Hematopoietic multipotent progenitor cell treated with erythropoietin and hydrocortisone succinate and interleukin-3 and kit ligand, for 17 days (in vitro differentiated cells): ENCODE measurements at regions not wholly inside any gene's neighbourhood (a gene's known extent, or its start where the extent isn't known, plus 50 kb on each side); places are given as distances from the start of the nearest gene placed in this dataset.

ENCODE experiments used
- DNase-seq: peaks from one replicate; pipeline ENCODE4 v3.0.0-alpha.2; 2015; ENCODE audit warnings: low spot score

- DNase-seq, result no peak
Observed at GRCh38 chr2:192347542-192347941, 152.8 kb upstream of the TMEFF2 start.

- no peak for DNase-seq
Observed at GRCh38 chr2:192345287-192345686, 150.6 kb upstream of the TMEFF2 start.

DNA sequence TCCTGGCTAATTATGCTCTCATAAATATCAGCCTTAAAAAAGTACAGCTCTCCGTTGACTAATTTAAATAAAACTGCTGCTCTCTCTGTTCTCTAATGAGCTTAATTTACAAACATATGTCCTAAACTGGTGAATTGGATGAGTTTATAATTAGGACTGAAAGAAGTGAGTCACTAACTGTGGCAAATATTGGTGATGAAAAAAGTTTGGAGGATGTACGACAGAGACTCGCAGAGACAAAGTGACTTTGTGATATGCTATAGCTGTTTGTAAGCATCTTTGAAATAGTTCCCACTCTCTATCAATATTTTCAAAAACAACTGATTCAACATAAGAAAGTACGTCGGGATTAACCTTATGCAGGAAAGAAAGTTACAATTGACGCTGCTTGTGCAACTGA lies 138.9 kb upstream of the TMEFF2 start:
- DNase-seq, result no peak

- no peak for DNase-seq
Observed at GRCh38 chr2:192328297-192328696, 133.6 kb upstream of the TMEFF2 start.

GRCh38 chr2:192327576-192327975 lies 132.8 kb upstream of the TMEFF2 start:
- no peak for DNase-seq

DNA sequence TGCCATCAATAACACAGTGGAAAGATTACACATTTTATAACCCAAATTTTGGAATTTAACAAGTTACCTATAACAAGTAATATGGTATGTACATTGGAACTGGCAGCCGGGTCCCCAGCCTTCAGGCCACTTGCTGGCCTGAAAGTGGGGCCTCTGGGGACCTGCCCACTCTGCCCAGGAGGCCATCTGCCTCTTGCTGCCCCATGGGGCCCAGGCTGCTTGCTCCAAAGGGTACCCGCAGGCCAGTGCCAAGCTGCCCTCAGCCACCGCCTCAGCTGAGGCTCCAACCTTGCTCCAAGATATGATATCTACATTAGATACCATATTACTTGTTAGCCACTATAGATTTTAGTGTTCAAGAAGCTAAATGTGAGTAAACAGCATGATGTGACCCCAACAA lies 120.8 kb upstream of the TMEFF2 start:
- no peak for DNase-seq

GRCh38 chr2:192314800-192315481 lies 120.2 kb upstream of the TMEFF2 start:
- no peak for DNase-seq

DNA sequence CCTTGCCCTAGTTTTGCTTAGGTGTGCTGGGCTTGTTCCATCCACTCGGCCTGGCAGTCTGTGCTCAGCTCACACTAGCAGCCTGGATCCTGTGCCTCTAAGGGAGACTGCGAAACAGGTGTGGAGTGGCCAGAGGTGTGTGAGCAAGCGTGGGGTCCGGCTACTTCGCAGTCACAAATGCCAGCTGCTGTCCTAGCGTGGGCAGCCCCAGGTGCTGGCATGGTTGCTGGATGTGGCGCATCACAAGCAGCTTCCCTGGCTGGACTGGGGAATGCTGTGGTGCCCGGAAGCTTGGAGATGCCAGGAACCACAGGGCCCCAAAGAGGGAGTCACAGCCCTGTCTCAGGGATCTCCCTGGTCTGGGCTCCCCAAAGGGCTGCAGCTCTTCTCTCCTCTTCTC lies 119.0 kb upstream of the TMEFF2 start:
- no peak for DNase-seq

- DNase-seq, result no peak
Observed at GRCh38 chr2:192311701-192312460, 117.1 kb upstream of the TMEFF2 start.

GRCh38 chr2:192307530-192307929 lies 112.8 kb upstream of the TMEFF2 start:
- no peak for DNase-seq

GRCh38 chr2:192298664-192299063 lies 103.9 kb upstream of the TMEFF2 start:
- no peak for DNase-seq

DNA sequence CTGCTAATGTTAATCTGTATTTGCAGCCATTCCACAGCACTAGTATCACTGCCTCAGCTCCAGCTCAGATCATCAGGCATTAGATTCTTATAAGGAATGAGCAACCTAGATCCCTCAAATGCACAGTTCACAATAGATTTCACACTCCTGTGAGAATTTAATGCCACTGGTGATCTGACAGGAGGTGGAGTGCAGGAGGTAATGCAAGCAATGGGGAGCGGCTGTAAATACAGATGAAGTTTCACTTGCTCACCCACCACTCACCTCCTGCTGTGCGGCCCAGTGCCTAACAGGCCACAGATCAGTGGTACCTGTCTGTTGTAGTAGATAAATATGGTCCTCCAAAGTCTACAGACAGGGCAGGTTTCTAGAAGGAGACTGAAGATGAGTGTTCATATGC lies 97.7 kb upstream of the TMEFF2 start:
- DNase-seq, result no peak

- DNase-seq, result no peak
Observed at GRCh38 chr2:192288295-192288694, 93.6 kb upstream of the TMEFF2 start.

DNA sequence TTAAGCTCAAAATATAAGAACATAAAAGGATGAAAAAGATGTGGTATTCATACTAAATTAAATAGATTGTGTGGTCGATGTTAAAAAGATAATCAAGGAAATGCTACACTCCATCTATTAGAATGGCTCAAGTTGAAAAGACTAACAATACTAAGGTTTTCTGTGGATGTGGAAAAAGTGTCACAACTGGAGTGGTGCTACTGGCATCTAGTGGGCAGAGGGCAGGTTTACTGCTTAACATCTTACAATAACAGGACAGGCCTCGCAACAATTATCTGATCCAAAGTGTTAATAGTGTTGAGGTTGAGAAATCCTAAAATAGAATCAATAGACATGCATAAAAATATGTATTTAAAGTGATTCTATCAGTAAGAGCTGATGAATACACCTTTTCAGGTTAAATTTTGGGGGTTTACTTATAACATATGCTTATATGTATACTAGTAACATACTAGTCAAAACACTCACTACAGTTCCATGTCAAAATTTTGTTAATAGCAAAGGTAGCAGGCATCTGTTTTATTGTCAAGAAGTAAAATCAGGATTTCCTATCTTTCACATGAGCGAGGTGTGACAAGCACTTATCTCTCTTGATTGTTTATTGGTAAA lies 91.5 kb upstream of the TMEFF2 start:
- no peak for DNase-seq

DNA sequence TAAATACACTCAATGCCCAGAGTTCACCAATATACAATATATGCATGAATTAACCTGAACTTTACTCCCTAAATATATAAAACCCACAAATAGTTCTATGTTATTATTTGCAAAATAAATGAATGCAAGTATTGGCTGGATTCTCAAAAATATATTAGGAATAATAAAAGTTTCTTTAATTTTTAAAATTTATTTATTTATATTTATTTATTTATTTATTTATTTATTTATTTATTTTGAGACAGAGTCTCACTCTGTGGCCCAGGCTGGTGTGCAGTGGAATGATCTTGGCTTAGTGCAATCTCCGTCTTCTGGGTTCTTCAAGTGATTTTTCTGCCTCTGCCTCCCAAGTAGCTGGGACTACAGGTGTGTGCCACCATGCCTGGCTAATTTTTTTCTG lies 88.7 kb upstream of the TMEFF2 start:
- DNase-seq, result no peak

DNA sequence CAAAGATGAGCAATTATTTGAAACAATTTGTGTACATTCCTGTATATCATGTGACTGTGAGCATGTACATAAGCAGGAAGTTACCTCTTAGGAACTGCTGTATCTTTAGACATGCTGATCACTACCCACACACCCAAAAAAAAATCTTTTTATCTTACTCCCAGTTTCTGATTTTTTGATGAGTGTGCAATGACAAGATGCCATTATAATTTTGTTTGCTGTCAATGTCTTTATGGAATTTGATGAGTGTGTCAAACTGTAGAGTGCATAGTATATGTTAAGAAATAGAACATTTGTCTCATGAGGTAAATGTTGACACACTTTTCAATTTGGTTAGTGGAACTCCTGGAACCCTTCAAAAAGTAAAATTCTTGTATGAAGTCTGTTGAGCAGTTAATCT lies 84.0 kb upstream of the TMEFF2 start:
- DNase-seq, result no peak

- no peak for DNase-seq
Observed at GRCh38 chr2:192277494-192278109, 82.9 kb upstream of the TMEFF2 start.

DNA sequence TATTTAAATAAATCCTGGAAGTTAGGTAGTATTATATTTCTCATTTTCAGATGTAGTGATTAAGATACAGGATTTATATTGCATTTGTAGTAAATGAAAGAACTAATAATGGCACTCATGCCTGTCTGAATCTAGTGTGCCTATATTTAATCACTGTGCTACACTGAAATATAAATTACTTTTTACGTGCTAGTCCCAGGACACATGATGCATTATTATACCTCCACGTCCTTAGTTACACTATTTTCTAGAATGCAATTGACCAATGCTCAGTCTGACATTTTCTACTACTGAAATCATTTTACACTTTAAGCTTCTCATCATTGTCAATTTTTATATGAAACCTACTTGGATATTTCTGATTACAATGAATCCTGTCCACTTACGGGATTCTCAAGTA lies 80.9 kb upstream of the TMEFF2 start:
- no peak for DNase-seq

GRCh38 chr2:192267484-192267883 lies 72.8 kb upstream of the TMEFF2 start:
- DNase-seq, result no peak

GRCh38 chr2:192265751-192266150 lies 71.0 kb upstream of the TMEFF2 start:
- no peak for DNase-seq

DNA sequence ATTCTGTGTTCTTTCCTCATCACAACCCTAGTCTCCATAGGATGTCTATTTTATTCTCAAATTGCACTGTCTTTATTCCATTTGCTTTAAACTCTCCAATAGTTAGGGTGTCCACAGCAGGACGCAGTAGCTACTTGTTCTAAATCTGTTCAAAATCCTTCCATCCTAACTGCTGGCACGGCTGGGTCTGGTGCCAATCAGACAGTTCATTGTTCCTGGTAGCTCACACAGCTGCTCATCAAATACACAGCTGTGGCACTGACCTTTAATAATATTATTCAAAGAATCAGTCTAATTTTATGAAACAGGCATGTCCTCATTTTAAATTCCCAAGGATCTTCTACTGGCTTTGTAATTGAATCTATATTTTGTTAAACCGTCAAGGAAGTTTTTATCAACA lies 59.7 kb upstream of the TMEFF2 start:
- DNase-seq, result no peak

- DNase-seq, result no peak
Observed at GRCh38 chr2:192253692-192254091, 59.0 kb upstream of the TMEFF2 start.

GRCh38 chr2:192250961-192251360 lies 56.2 kb upstream of the TMEFF2 start:
- DNase-seq, result no peak
